Inferior parietal cortex (tissue), 1 donor: ENCODE measurements at regions not wholly inside any gene's neighbourhood (a gene's known extent, or its start where the extent isn't known, plus 50 kb on each side); places are given as distances from the start of the nearest gene placed in this dataset.

Experiments used
- DNase-seq: peaks from one replicate; pipeline ENCODE4 v3.0.0-alpha.2; 2016; ENCODE audit errors: extremely low spot score

GRCh38 chr11:123304828-123305466 lies 109.9 kb upstream of the CLMP start:
- DNase-seq = no peak

GRCh38 chr11:123303924-123304323 lies 108.9 kb upstream of the CLMP start:
- no peak for DNase-seq

GRCh38 chr11:123302751-123303195 lies 107.7 kb upstream of the CLMP start:
- DNase-seq = no peak

- DNase-seq = peak; percentile 54
These were observed 106.8 kb upstream of the CLMP start for GRCh38 chr11:123301696-123302400.

- no peak for DNase-seq
These were observed 106.1 kb upstream of the CLMP start for GRCh38 chr11:123301013-123301591.

GRCh38 chr11:123299721-123300120 lies 104.7 kb upstream of the CLMP start:
- no peak for DNase-seq

GRCh38 chr11:123298488-123299447 lies 103.7 kb upstream of the CLMP start:
- DNase-seq = no peak

GRCh38 chr11:123292647-123293046 lies 97.6 kb upstream of the CLMP start:
- no peak for DNase-seq

GRCh38 chr11:123291201-123291869 lies 96.3 kb upstream of the CLMP start:
- DNase-seq = no peak

GRCh38 chr11:123286761-123287160 lies 91.7 kb upstream of the CLMP start:
- no peak for DNase-seq

GRCh38 chr11:123286255-123286654 lies 91.2 kb upstream of the CLMP start:
- no peak for DNase-seq

- DNase-seq = no peak
These were observed 89.4 kb upstream of the CLMP start for GRCh38 chr11:123284454-123284853.

GRCh38 chr11:123282597-123282996 lies 87.5 kb upstream of the CLMP start:
- DNase-seq = no peak

GRCh38 chr11:123273616-123274015 lies 78.6 kb upstream of the CLMP start:
- DNase-seq = no peak

GRCh38 chr11:123272565-123272964 lies 77.5 kb upstream of the CLMP start:
- DNase-seq = no peak

GRCh38 chr11:123268156-123268555 lies 73.1 kb upstream of the CLMP start:
- DNase-seq = no peak

- DNase-seq = no peak
These were observed 70.9 kb upstream of the CLMP start for GRCh38 chr11:123265951-123266350.

GRCh38 chr11:123264431-123264780 lies 69.4 kb upstream of the CLMP start:
- no peak for DNase-seq

- DNase-seq = peak; percentile 75
These were observed 66.5 kb upstream of the CLMP start for GRCh38 chr11:123261345-123262106.

- no peak for DNase-seq
These were observed 65.6 kb upstream of the CLMP start for GRCh38 chr11:123260511-123261211.
